A172 (cell line): ENCODE measurements at regions not wholly inside any gene's neighbourhood (a gene's known extent, or its start where the extent isn't known, plus 50 kb on each side); places are given as distances from the start of the nearest gene placed in this dataset.

Experiments used
- DNase-seq: peaks from one replicate; pipeline ENCODE4 v3.0.0-alpha.2; 2015; ENCODE audit warnings: low spot score

GRCh38 chr3:34780973-34781372 is 858.4 kb upstream of the ARPP21 start:
- peak; percentile 11 for DNase-seq

- no peak for DNase-seq
These were observed 856.5 kb upstream of the ARPP21 start for GRCh38 chr3:34782871-34783270.

- no peak for DNase-seq
These were observed 855.4 kb upstream of the ARPP21 start for GRCh38 chr3:34783876-34784275.

- DNase-seq, result peak; percentile 45
These were observed 846.3 kb upstream of the ARPP21 start for GRCh38 chr3:34793057-34793456.

- DNase-seq, result no peak
These were observed 831.7 kb upstream of the ARPP21 start for GRCh38 chr3:34807611-34808010.

- no peak for DNase-seq
These were observed 831.0 kb upstream of the ARPP21 start for GRCh38 chr3:34808287-34808686.

GRCh38 chr3:34828847-34829246 is 810.5 kb upstream of the ARPP21 start:
- no peak for DNase-seq

GRCh38 chr3:34832865-34833508 is 806.3 kb upstream of the ARPP21 start:
- DNase-seq, result no peak

GRCh38 chr3:34837848-34838741 is 801.2 kb upstream of the ARPP21 start:
- DNase-seq, result peak; percentile 26

GRCh38 chr3:34842706-34843480 is 796.4 kb upstream of the ARPP21 start:
- DNase-seq, result peak; percentile 37

GRCh38 chr3:34844323-34844620 is 795.1 kb upstream of the ARPP21 start:
- no peak for DNase-seq

GRCh38 chr3:34851137-34851536 is 788.2 kb upstream of the ARPP21 start:
- DNase-seq, result no peak

GRCh38 chr3:34852844-34853439 is 786.4 kb upstream of the ARPP21 start:
- DNase-seq, result no peak

- peak; percentile 5 for DNase-seq
These were observed 783.0 kb upstream of the ARPP21 start for GRCh38 chr3:34856081-34856947.

GRCh38 chr3:34858067-34858660 is 781.2 kb upstream of the ARPP21 start:
- no peak for DNase-seq

GRCh38 chr3:34859746-34860145 is 779.6 kb upstream of the ARPP21 start:
- DNase-seq, result no peak

- DNase-seq, result no peak
These were observed 776.9 kb upstream of the ARPP21 start for GRCh38 chr3:34862456-34862855.

GRCh38 chr3:34863485-34863884 is 775.8 kb upstream of the ARPP21 start:
- no peak for DNase-seq

- DNase-seq, result peak; percentile 45
These were observed 775.3 kb upstream of the ARPP21 start for GRCh38 chr3:34864011-34864410.

- DNase-seq, result no peak
These were observed 774.0 kb upstream of the ARPP21 start for GRCh38 chr3:34865346-34865745.

- no peak for DNase-seq
These were observed 770.4 kb upstream of the ARPP21 start for GRCh38 chr3:34868935-34869334.
